ENCODE measurements at regions not wholly inside any gene's neighbourhood (a gene's known extent, or its start where the extent isn't known, plus 50 kb on each side); places are given as distances from the start of the nearest gene placed in this dataset.

GRCh38 chr1:222257027-222257426 is 290.9 kb downstream of the HHIPL2 start:
- Histone ChIP-seq H4K91ac (replicated peaks; ENCODE audit: insufficient read length, low read length) (no peak overlapping the region), H2BK15ac (ENCODE audit: low read length) (no peak overlapping the region), H3K79me1 (ENCODE audit: low read depth, low read length) (no peaks in the 10 kb centered on the region), H2AK5ac (ENCODE audit: low read depth, low read length) (no peak overlapping the region), H2BK120ac (replicated peaks; ENCODE audit: low read depth, low read length) (no peak overlapping the region), H2BK12ac (ENCODE audit: low read depth, low read length) (no peak overlapping the region), H3K23me2 (ENCODE audit: low read depth, low read length) (no peaks in the 10 kb centered on the region; the same call in 1 of the 2 replicates), H2BK20ac (ENCODE audit: low read length) (no peak overlapping the region), H3K79me2 (ENCODE audit: control insufficient read depth in 1 of 2, insufficient read depth in 2 of 2, low read length in 2 of 2) (no peaks in the 10 kb centered on the region), H3K36me3 (ENCODE audit: control insufficient read depth in 2 of 4, insufficient read depth in 4 of 4, low read length in 3 of 4) (no peaks in the 10 kb centered on the region), H4K5ac (ENCODE audit: insufficient read length, low read depth, low read length) (no peak overlapping the region), H3K23ac (ENCODE audit: insufficient read length) (no peak overlapping the region), H3K9ac (replicated peaks in 1 of 4; ENCODE audit: extremely low read depth in 1 of 4, low read depth in 3 of 4, low read length in 3 of 4) (no peak overlapping the region), H3K56ac (replicated peaks; ENCODE audit: insufficient read length, low read depth, low read length) (no peak overlapping the region), H3K14ac (ENCODE audit: insufficient read length) (no peak overlapping the region), H4K8ac (ENCODE audit: extremely low read depth, insufficient read depth, low read length) (no peak overlapping the region), H3K27ac (ENCODE audit: low read depth, low read length) (no peak overlapping the region), H2AFZ (ENCODE audit: low read length) (no peak overlapping the region), H4K20me1 (replicated peaks in 1 of 2; ENCODE audit: control insufficient read depth in 1 of 2, insufficient read depth in 2 of 2, low read length in 2 of 2) (no peaks in the 10 kb centered on the region), H3K4ac (replicated peaks; ENCODE audit: insufficient read length, low read depth, low read length) (no peak overlapping the region), H3K4me1 (replicated peaks in 1 of 4; ENCODE audit: control insufficient read depth in 3 of 4, insufficient read depth in 4 of 4, low read length in 3 of 4) (no peaks in the 10 kb centered on the region), H2BK5ac (ENCODE audit: low read depth, low read length) (no peak overlapping the region), H3K27me3 (replicated peaks in 1 of 4; ENCODE audit: control insufficient read depth in 3 of 4, extremely low read depth in 1 of 4, insufficient read depth in 3 of 4, low read length in 3 of 4) (no peaks in the 10 kb centered on the region), H3K4me3 (ENCODE audit: extremely low read depth in 1 of 4, insufficient read depth in 2 of 4, low read depth in 3 of 4, low read length in 4 of 4) (no peak overlapping the region), H3K9me3 (ENCODE audit: insufficient read depth in 2 of 2, low read depth in 1 of 2, low read length in 1 of 2) (peaks cover 0 to 5% of the 10 kb centered on the region in 2 experiments; a peak in 1 of 4 replicates), H3K18ac (ENCODE audit: extremely low read depth, low read length) (no peak overlapping the region), H3K4me2 (ENCODE audit: insufficient read depth in 1 of 2, low read depth in 2 of 2, low read length in 2 of 2) (no peak overlapping the region)
- ChIA-PET POLR2A (ENCODE audit: partially characterized antibody) (no interaction called here), CTCF (ENCODE audit: partially characterized antibody) (interaction anchor here (1.4 kb wide), 1 partner anchor 10 kb away, joined by 4 read pairs; no protein-coding TSS in a partner anchor)
- no peak for DNase-seq (ENCODE audit: low read depth in 1 of 2, low spot score in 2 of 2)
- whole genome bisulfite sequencing, 2 experiments (ENCODE audit: extremely low coverage in 1 of 2, insufficient coverage in 1 of 2, insufficient read length in 1 of 2, insufficient replicate concordance in 2 of 2, low coverage in 1 of 2, low lambda C conversion rate in 2 of 2, missing lambda C conversion rate in 1 of 2), result 83% methylated on average over 2 of the region's 2 CpGs; no CpG with 5 or more reads in 1 of the 2 experiments
- no peak for FAIRE-seq
- TF ChIP-seq KDM4A (IDR thresholded peaks at IDR 0.05; ENCODE audit: low read depth, low read length, severe bottlenecking) (no peak), CREB1 (IDR thresholded peaks at IDR 0.05) (no peak), SIN3A (conservative IDR thresholded peaks at IDR 0.05 in 1 of 2, IDR thresholded peaks at IDR 0.05 in 1 of 2; ENCODE audit: low read depth in 1 of 2, low read length in 2 of 2) (no peak), EZH2 (IDR thresholded peaks at IDR 0.05; ENCODE audit: low read depth, low read length, severe bottlenecking) (no peak), BRCA1 (IDR thresholded peaks at IDR 0.05; ENCODE audit: low read depth, low read length) (no peak), NRF1 (IDR thresholded peaks at IDR 0.05; ENCODE audit: low read depth, low read length) (no peak), CEBPB (IDR thresholded peaks at IDR 0.05; ENCODE audit: low read depth, low read length) (no peak), SUZ12 (IDR thresholded peaks at IDR 0.05; ENCODE audit: low read length) (no peak), GABPA (IDR thresholded peaks at IDR 0.05; ENCODE audit: borderline replicate concordance, insufficient read depth, low read length) (no peak), RFX5 (IDR thresholded peaks at IDR 0.05; ENCODE audit: borderline replicate concordance, low read depth, low read length) (no peak), E2F6 (IDR thresholded peaks at IDR 0.05) (no peak), RAD21 (IDR thresholded peaks at IDR 0.05 in 1 of 2, conservative IDR thresholded peaks at IDR 0.05 in 1 of 2; ENCODE audit: low read depth in 2 of 2, low read length in 2 of 2) (no peak), YY1 (IDR thresholded peaks at IDR 0.05; ENCODE audit: low read depth, low read length) (no peak), POLR2AphosphoS5 (IDR thresholded peaks at IDR 0.05; ENCODE audit: low read depth, low read length) (no peak)

All from H1 (cell line).